OCI-LY7 (cell line): ENCODE measurements at regions not wholly inside any gene's neighbourhood (a gene's known extent, or its start where the extent isn't known, plus 50 kb on each side); places are given as distances from the start of the nearest gene placed in this dataset.
"Not testable (repeated sequence)": the region's sequence is repeated elsewhere in the genome, so short reads cannot be mapped to it uniquely, and the experiment has no call there.

ENCODE experiments used
- CTCF ChIP-seq: fragments of 200-600 bp; sonication (generic); conservative IDR thresholded peaks from 2 replicates; pipeline ENCODE4 v1.5.1; 2014; ENCODE audit warnings: mild to moderate bottlenecking, antibody characterized with exemption, low read length, moderate library complexity, mixed read lengths
- EZH2phosphoT487 ChIP-seq: fragments of 200-600 bp; sonication (generic); IDR thresholded peaks from 2 replicates; pipeline ENCODE4 v1.6.1; 2018; ENCODE audit warnings: low read depth, borderline replicate concordance, mild to moderate bottlenecking, mixed run types, antibody characterized with exemption, low read length, moderate library complexity, mixed read lengths

- not testable (repeated sequence) for TF ChIP-seq CTCF, EZH2phosphoT487
Measured at GRCh38 chr2:234693191-234693590, 196.3 kb upstream of the ARL4C start.
